Right atrium auricular region (tissue), 2 donors: ENCODE measurements at regions not wholly inside any gene's neighbourhood (a gene's known extent, or its start where the extent isn't known, plus 50 kb on each side); places are given as distances from the start of the nearest gene placed in this dataset.

Source experiments
- DNase-seq: peaks from one replicate; pipeline ENCODE4 v3.0.0-alpha.2; 2019; ENCODE audit warnings: low spot score
- H3K27ac ChIP-seq, 2 donors: fragments of 200-600 bp; sonication (generic); 1 replicate in 1 of 2; 2 replicates in 1 of 2; pipeline ENCODE4 v1.5.1; 2016 to 2019
- H3K27me3 ChIP-seq, 2 donors: fragments of 200-600 bp; sonication (generic); one replicate each; pipeline versions ENCODE4 v1.5.1 to v1.6.0; 2017 to 2019
- H3K36me3 ChIP-seq: fragments of 200-600 bp; sonication (generic); one replicate; pipeline ENCODE4 v1.5.1; 2016
- H3K4me1 ChIP-seq, 2 donors: fragments of 200-600 bp; sonication (generic); one replicate each; pipeline versions ENCODE4 v1.5.1 to v1.6.0; 2017 to 2019
- H3K4me3 ChIP-seq, 2 donors: fragments of 200-600 bp; sonication (generic); 1 replicate in 1 of 2; 2 replicates in 1 of 2; pipeline ENCODE4 v1.5.1; 2017 to 2019; ENCODE audit warnings: mild to moderate bottlenecking in 1 of 2, moderate library complexity in 1 of 2
- H3K9me3 ChIP-seq, 2 donors: fragments of 200-600 bp; sonication (generic); one replicate each; pipeline ENCODE4 v1.5.1; 2019
- CTCF ChIP-seq, 2 donors: fragments of 200-600 bp; sonication (generic); IDR thresholded peaks; one replicate each; pipeline ENCODE4 v1.5.1; 2019; ENCODE audit warnings: antibody characterized with exemption in 2 of 2

- Histone ChIP-seq H3K27me3 (no peaks in the 10 kb centered on the region), H3K4me3 (no peak overlapping the region), H3K4me1 (no peaks in the 10 kb centered on the region), H3K27ac (no peak overlapping the region), H3K9me3 (no peaks in the 10 kb centered on the region), H3K36me3 (no peaks in the 10 kb centered on the region)
- TF ChIP-seq CTCF (IDR thresholded peaks at IDR 0.05): no peak
- DNase-seq: no peak
Observed at GRCh38 chr5:108556441-108557145, 174.7 kb upstream of the FBXL17 start.

GRCh38 chr5:108548684-108549596, 167.0 kb upstream of the FBXL17 start:
- TF ChIP-seq CTCF (IDR thresholded peaks at IDR 0.05): no peak
- H3K27me3 ChIP-seq: no peaks in the 10 kb centered on the region

GRCh38 chr5:108546939-108547338, 165.0 kb upstream of the FBXL17 start:
- TF ChIP-seq CTCF (IDR thresholded peaks at IDR 0.05): no peak
- no peak for DNase-seq
- Histone ChIP-seq H3K36me3 (no peaks in the 10 kb centered on the region), H3K27ac (no peak overlapping the region), H3K27me3 (no peaks in the 10 kb centered on the region), H3K9me3 (no peaks in the 10 kb centered on the region), H3K4me1 (no peaks in the 10 kb centered on the region), H3K4me3 (no peak overlapping the region)

More at GRCh38 chr5:108548684-108549596, 167.0 kb upstream of the FBXL17 start:
- no peaks in the 10 kb centered on the region for H3K36me3 ChIP-seq
- no peaks in the 10 kb centered on the region for H3K4me1 ChIP-seq
- H3K4me3 ChIP-seq: no peak overlapping the region
- H3K9me3 ChIP-seq: no peaks in the 10 kb centered on the region
- no peak overlapping the region for H3K27ac ChIP-seq
- DNase-seq: no peak

GRCh38 chr5:108545301-108545700, 163.4 kb upstream of the FBXL17 start:
- Histone ChIP-seq H3K4me3 (no peak overlapping the region), H3K4me1 (no peaks in the 10 kb centered on the region), H3K36me3 (no peaks in the 10 kb centered on the region), H3K27me3 (no peaks in the 10 kb centered on the region), H3K9me3 (no peaks in the 10 kb centered on the region), H3K27ac (no peak overlapping the region)
- no peak for TF ChIP-seq CTCF (IDR thresholded peaks at IDR 0.05)
- DNase-seq: no peak

GRCh38 chr5:108543486-108543885, 161.6 kb upstream of the FBXL17 start:
- no peaks in the 10 kb centered on the region for H3K27me3 ChIP-seq
- H3K4me3 ChIP-seq: no peak overlapping the region
- no peak overlapping the region for H3K27ac ChIP-seq
- H3K4me1 ChIP-seq: no peaks in the 10 kb centered on the region
- DNase-seq: no peak
- no peaks in the 10 kb centered on the region for H3K36me3 ChIP-seq
- TF ChIP-seq CTCF (IDR thresholded peaks at IDR 0.05): no peak
- H3K9me3 ChIP-seq: no peaks in the 10 kb centered on the region
